Fibroblast of skin of scalp (primary cell): ENCODE measurements at regions not wholly inside any gene's neighbourhood (a gene's known extent, or its start where the extent isn't known, plus 50 kb on each side); places are given as distances from the start of the nearest gene placed in this dataset.
"Not testable (repeated sequence)": the region's sequence is repeated elsewhere in the genome, so short reads cannot be mapped to it uniquely, and the experiment has no call there.

Experiments used
- DNase-seq: peaks from one replicate; pipeline ENCODE4 v3.0.0-alpha.2; 2013

DNA sequence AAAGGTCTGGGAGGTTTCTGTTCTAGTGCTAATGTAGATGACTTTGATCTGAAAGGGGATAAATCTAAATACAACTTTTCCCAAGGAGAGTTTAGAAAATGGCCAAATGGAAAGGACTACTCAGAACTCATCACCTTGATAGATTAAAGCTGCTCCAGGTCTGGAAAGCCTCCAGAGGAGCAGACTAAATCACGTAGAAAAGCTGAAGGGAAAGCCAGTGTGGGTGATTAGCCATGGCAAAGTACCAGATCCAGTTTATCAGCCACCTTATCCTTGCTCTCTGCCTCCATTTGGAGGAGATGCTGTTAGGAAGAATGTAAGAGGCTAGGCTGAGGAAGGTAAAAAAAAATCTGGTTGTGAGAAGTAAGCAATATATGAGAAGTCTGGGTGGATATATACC is 120.7 kb upstream of the RAI14 start:
- no peak for DNase-seq

DNA sequence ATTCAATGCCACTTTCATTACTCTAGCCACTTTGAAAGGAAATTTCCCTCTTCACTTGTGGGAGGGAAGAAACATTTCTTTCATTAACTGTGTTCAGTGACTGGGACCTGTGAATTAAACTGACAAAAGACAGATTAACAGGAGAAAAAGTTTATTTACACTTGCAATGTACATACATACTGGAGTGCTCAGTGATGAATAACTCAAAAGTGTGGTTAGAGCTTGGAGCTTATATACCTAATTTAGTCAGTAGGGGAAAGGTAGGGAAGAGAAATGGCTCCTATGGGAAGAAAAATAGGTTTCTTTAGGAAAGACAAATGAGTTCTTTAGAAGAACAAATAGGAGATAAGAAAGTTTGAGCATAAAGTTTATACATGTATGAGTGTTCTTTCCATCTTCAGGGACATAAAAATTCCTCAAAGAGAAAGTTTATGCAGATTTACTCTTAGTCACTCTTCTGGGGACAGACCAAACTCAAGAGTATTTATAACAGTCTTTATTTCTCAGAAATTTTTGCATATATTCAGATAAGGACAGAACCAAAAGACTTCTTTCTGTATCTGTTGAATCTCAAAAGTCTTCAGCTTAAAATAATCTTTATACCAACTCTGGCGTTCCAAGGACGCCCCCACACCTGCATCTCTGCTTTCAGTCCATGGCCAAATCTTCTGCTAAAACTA is 120.0 kb upstream of the RAI14 start:
- no peak for DNase-seq

DNA sequence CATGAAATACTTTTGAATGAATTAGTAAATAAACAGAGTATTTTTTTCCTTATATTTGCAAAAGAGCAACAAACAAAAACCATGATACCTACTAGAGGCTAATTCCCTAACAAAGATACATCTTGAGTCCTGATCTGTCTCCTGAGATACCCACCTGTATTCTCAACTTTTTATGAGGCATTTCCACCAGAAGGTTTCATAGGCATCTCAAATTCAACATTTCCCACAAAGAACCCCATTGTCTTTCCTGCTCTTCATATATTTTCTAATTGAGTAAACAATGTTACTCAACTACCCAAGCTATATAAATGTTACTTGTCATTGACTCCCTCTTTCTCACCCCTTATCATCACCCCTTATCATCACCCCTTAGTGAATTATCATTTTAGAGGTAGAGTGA is 119.4 kb upstream of the RAI14 start:
- no peak for DNase-seq

DNA sequence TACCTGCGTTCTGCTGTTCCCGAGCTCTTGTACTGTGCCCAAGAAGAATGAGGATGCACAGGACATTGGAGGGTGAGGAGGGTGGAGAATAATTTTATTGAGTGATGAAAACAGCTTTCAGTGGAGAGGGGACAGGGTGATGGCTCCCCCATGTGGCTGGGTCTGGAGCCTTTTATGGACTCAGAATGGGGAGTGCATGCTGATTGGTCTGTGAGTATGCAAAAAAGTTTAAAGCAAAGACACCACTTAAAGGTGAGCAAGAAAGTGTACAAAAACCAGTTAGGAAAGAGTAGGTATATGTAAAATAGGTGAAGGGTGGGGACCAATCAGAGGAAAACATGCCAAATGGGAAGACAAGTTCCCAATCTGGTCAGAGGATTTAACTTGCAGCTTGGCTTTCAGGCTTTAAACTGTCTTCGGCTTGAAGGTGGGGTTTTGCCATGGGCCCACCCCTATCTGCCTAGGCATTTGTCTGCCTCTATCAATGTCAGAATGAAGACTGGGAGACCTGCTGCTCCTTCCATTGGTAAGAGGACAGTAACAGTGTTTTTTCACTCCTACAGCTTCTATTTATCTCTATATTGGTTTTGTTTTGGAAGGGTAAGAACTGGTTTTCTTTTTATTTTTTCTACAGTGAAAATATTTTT is 118.0 kb upstream of the RAI14 start:
- DNase-seq, result no peak

DNA sequence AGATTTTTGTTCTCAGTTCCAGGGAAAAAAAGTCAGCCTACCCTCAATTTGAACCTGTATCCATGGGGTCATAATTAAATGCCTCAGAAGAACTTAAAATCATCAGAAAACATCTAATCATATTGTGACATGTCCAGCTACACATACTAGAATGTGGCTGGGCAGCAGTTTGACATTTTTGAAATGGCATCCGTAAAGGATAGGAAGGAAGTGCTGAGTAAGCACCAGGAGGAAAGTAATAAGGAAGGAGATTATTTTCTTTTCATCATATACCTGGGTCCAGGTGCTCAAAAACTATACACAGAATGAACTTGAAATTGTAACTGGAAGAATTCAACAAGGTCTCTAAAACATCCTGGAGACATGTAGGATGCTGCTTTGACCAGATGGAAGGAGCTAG is 116.9 kb upstream of the RAI14 start:
- DNase-seq, result no peak

DNA sequence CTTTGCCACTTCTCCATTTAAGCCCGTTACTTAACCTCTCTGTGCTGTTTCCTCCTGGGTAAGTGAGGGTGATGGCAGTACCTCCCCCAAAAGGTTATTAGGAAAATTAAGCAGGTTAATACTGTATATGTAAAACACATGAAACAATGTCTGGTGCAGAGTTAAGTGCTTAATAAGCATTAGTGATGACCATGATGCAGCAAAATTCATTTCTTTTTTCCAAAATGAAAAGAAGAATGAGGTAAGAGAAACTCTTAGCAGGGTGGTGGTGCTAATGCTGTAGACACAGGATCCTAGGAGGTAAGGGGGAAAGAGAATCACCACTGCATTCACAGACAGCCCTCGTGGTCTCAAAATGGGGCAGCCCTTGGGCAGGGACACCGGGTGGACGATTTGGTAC is 115.1 kb upstream of the RAI14 start:
- no peak for DNase-seq

DNA sequence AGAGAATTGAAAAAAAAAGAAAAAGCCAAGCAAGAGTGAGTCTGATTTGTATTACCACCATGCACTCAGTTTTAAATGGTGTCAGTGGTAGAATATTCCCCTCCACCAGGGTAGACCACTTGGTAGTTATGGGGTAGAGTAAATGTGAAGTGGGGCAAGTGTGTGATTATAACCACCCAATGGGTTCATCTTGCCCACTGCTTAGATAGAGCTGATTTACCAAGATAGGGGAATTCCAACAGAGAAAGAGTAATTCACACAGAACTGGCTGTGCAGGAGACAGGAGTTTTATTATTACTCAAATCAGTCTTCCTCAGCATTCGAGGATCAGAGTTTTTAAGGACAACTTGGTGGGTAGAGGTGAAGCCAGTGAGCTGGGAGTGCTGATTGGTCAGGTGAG is 113.3 kb upstream of the RAI14 start:
- no peak for DNase-seq

DNA sequence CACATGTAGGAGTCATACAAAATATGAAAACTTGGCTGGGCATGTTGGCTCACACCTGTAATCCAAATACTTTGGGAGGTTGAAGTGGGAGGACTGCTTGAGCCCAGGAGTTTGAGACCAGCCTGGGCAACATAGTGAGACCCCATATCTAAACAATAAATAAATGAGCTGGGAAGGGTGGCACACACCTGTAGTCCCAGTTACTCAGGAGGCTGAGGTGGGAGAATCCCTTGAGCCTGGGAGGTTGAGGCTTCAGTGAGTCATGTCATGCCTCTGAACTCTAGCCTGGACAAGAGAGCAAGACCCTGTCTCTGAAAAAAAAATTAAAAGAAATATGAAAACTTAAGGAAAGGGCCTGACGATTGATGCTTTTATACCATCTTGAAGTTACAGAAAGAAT is 112.4 kb upstream of the RAI14 start:
- no peak for DNase-seq

DNA sequence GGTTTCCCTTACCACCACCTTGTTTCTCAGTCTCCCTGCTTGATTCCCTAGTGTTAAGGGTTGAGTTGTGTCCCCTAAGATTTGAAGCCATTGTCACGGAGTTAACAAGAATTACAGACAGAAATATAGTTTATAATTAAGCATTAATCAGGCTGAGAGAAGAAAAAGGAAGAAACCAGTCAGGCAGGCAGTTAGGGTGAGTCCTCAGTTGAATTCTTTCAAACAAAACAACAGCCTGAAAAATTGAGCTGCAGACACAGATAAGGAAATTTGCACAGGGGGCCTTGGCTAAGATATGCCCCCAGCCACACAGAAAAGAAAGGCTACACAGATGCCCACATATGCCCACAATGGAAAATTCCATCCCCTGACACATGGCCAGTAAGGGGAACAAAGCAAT is 111.7 kb upstream of the RAI14 start:
- no peak for DNase-seq

DNA sequence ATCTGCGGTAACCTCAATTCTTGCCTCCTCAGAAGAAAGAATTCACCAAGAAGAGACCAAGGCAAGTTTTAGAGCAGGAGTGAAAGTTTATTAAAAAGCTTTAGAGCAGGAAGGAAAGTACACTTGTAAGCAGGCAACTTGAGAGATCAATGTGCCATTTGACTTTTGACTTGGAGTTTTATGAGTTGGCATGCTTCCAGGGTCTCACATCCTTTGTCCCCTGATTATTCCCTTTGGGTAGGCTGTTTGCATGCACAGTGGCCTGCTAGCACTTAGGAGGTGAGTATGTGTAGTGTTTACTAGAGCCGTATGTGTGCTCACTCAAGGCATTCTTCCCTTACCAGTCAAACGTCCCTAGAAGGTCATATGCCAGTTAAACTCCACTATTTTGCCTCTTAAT is 111.0 kb upstream of the RAI14 start:
- DNase-seq, result no peak

DNA sequence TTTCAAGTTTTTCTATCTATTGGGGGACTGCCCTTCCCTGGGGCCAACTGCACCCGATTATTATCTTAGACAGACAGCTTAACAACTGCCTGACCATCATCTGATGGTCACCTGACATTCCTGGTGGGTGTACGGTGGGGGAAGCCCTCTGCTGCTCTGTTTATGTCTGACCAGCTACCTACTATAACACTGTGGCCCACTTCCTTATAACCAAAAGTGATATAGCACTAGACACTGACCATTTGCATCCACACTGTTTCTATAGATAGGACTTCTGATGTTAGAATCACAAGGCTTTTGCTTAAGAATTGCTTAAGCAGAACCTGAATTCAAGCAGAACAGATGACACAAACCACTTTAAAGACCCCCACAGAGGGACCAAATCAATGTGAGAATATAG is 110.5 kb upstream of the RAI14 start:
- no peak for DNase-seq

DNA sequence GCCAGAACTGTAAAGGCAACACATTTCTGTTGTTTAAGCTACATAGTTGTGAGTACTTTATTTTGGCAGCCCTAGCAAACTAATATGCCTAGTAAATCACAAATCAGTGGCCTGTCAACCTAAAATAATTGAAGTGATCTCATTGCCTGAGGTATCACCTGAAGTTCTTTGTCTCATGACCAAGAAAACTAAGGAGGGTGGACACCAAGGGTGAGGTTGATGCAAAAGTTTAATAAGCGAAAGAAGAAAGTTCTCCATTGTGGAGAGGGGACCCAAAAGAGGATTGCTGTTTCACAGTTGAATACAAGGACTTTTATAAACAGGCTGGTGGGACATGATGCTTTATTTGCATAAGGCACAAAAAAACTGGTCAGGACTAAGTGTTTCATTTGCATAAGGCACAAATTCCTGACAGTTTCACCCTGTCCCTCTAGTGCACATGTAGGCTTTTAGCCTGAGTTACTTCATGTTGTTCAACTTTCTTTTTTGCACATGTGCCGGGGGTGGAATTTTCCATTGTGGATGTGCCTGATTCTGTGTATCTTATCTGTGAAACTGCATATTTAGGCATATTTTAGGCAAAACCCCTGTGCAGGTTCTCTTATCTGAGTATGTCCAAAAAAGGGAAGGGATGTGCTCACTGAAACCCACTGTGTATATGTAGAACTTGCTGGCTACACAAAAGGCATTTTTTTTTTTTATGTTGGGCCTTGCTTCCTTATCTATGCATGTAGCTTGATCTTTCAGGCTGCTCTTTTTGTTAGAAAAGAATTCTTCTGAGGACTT is 108.6 kb upstream of the RAI14 start:
- DNase-seq, result no peak

DNA sequence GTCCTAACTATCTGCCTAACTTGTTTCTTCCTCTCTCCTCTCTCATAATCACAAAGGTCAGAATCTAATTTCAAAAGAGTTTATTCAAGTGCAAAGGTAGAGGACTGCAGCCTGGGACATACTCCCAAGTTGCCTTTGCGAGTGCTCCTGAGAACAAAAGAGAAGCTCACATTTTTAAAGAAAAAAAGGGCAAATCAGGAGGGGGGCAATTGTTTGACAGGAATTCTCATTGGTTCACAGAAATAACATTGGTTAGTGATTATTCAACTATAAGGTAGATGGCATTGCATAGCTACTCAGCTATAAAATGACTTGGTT is 108.1 kb upstream of the RAI14 start:
- no peak for DNase-seq

DNA sequence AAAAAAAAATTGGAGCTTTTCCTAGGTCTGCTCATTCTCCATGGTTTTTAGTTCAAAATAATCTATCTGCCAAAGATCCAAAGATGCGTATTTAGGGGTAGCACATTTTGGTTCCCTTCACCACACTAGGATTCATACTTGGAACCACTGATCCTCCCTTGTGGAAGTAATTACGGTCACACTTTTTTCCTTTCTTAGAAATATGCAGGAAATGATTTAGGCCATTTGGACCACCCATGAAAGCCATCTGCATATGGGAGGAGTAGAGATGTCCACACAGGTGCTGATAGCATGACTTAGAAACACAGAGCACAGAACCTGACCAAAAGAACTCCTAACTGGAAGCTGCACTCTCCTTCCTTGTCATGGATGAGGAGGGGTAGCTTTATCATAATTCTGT is 105.9 kb upstream of the RAI14 start:
- no peak for DNase-seq

DNA sequence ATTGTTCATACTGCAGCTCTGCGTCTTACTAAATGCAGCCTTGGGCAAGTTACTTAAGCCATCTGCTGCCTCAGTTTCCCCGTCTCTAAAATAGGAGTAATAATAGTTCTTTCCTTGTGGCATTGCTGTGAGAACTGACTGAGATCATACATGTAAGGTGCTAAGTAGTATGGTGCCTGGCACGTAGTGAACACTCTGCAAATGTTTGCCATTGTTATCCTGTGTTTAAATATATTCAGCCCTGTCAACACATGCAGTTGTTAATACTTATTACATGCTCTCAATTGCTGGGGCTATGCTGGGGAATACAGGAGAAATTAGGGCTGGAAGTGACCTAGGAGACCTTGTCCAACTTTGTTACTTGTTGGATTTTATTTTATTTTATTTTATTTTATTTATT is 105.2 kb upstream of the RAI14 start:
- no peak for DNase-seq

DNA sequence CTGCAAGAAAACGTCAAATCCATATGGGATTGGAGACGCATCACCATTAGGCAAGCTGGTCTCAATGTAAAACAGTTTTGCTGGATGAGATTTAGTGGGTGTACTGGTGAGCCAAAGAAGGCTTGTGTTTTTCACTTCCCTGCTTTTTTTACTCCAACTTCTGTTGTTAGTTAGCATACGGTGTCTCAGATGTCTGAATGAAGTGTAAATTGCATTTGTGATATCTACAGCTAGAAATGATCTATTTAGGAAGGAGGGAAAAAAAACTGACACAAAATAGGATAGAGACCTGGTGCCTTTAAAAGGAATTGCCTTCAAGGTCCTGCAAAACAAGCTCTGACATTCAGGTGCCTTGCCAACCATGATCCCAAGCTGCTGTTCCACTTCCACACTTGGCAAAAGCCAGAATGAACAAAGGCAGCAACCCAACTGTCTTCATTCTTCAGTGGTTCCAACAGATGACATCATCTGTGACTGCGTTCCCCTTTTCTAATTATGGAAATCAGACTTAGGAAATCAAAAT is 104.2 kb upstream of the RAI14 start:
- DNase-seq, result no peak

DNA sequence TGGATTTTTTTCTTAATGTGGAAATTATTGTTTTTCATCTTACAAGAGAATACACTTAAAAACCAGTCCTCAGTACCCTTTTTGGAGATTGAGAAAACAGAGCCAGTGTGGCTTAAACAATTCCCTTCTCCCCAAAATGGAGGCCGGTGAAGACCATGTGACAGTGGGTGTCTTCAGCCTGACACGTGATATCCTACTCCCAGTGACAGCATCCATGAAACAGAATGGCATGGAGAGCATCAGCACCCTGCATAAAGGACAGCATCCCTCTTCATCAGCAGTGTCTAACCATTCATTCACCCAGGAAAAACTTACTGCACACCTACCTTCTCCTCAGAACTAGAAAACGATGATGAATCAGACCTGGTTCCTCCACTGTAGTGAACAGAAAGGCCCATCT is 103.4 kb upstream of the RAI14 start:
- no peak for DNase-seq

DNA sequence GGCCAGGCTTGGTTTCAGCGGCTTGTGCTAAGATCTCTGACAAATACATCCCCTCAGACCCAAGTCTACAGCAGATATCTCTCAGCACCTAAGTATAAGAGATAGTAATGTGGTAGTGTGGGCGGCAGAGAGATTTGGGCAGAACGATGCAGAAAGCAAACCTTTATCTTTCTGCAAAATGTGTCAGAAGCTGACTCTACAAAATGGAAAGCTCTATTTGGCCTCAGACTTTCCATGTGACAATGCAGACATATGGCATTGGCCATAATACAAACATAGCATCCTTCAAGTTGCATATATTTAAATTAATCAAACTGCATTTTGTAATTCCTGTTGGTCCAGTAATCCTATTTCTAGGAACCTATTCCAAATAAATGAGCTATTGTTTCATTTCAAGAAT is 102.5 kb upstream of the RAI14 start:
- no peak for DNase-seq

DNA sequence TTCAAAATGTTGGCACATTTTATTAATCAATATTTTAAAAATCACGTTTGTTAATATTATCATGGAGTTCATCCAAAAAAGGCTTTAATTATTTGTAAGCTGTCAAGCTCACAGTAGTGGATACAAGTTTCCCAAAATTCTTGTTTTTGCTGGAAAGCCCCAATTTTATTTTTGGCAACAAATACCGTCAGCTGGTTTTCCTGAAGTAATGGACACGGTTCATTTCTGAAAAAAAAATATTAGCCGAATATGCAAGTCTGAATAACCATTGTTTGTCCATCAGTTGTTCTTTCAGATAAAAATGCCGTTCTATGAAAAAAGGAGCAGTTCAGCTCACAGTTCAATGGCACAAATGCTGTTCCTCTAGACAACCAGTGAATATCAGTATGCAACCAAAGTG is 101.5 kb upstream of the RAI14 start:
- DNase-seq, result no peak

DNA sequence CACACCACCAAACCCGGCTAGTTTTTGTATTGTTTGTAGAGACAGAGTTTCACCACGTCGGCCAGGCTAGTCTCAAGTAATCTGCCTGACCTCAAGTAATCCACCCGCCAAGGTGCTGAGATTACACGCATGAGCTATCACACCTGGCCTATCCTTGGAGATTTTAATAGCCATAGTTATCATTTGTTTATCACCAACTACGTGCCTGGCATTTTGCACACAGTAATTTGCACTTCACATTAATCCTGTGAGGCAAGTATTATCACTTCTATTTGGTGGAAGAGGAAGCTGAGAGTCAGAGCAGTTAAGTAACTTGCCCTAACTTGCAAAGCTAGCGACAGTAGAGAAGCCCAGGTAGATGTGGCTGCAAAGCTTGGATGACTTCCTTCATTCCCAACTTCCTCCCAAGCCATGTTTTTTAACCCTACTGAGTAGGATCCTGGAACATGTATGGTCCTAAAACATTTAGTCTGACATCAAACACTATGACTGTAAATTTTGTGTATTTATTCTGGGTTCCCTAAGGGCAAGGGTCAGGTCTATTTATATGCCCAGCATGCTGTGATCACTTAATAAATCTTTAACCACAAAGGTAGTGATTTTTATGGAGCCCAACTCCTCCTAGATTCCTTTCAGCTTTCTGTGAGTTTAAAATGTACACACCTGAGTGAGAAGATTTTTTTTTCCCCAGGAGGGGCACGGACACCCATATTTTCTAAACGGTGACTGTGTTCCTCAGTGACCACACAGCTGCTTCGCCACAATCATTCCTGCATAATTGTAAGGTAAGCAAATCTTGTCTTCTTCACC is 100.2 kb upstream of the RAI14 start:
- DNase-seq, result no peak

DNA sequence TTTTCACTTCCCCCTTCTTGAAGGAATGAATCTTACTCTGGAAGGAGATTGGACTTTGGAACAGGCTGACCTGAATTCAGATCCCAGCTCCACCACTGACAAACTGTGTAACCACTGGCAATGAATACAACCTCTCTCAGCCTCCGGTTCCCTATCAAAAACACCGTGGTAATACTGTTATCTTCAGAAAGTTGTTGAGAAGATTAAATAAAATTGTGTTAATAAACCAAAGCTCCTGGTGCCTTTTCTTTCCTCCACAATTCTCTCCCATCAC is 99.7 kb upstream of the RAI14 start:
- no peak for DNase-seq

DNA sequence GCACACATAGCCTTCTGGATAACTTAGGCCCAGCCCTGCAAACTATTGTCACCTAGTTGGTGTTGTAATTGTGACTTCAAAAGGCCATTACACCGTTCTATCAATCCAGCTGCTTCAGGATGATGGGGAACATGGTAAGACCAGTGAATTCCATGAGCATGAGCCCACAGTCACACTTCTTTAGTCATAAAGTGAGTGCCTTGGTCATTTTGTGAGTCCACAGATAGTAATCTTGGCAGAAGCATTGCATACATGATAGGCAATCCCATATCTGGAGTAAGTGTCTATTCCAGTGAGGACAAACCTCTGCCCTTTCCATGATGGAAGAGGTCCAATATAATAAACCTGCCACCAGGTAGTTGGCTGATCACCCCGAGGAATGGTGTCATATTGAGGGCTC is 94.5 kb upstream of the RAI14 start:
- not testable (repeated sequence) for DNase-seq

DNA sequence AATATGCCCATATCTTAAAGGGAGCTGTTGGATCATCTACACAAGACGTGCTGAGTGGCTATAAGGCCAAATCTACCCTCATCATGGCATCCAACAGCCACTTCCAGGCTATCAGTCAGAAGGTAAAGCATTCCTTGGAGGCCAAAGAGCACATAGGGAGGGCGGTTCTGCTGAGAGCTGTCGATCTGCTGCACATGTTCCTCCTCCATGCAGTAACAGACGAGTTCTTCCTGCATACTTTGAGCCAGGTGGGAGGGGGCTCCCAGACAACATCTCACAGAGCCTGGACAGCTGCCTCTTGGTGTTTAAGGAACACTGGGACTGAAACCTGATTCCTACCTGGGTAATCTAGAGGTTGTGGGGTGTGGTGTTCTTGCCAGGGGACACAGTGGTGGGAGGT is 93.3 kb upstream of the RAI14 start:
- no peak for DNase-seq

DNA sequence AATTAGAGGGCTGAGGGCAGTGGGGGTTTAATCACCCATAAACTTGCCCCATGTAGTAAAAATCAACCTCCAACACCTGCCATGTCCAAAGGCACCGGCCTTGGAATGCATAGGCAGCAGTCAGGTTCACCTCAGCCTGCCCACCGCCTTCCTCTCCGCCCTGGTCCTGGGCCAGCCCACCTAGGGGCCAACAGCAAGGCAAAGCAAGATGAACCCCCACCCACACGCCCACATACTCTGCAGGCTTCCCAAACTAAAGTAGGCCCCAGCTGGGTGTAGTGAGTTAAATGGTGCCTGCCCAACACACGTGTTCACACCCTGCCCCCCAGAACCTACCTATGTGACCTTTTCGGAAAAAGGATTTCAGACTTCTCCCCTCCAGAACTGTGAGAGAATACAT is 92.9 kb upstream of the RAI14 start:
- no peak for DNase-seq
